ENCODE measurements at regions not wholly inside any gene's neighbourhood (a gene's known extent, or its start where the extent isn't known, plus 50 kb on each side); places are given as distances from the start of the nearest gene placed in this dataset.

- intact Hi-C loops (cut with DNase I) = no loop called here
- DNase-seq (ENCODE audit: low spot score) = no peak
These were observed 93.1 kb upstream of the MKI67 start for GRCh38 chr10:128219295-128219694.

DNA sequence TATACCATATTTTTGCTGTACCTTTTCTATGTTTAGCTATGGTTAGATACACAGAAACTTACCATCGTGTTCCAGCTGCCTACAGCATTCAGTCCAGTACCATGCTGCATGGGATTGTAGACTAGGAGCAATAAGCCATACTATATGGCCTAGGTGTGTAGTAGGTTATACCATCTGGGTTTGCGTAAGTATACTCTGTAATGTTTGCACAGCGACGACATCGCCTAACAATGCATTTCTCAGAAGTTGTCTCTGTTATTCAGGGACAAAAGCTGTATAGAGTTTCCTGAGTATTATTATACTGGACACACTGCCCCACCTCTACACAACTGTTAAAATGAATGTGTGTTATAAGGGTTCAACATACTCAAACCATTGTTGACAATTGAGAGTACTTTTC, 93.8 kb upstream of the MKI67 start:
- no peak for DNase-seq (ENCODE audit: low spot score)
- intact Hi-C loops (cut with DNase I) = no loop called here

GRCh38 chr10:128221117-128221516, 94.9 kb upstream of the MKI67 start:
- DNase-seq (ENCODE audit: low spot score) = no peak
- intact Hi-C loops (cut with DNase I) = no loop called here

DNA sequence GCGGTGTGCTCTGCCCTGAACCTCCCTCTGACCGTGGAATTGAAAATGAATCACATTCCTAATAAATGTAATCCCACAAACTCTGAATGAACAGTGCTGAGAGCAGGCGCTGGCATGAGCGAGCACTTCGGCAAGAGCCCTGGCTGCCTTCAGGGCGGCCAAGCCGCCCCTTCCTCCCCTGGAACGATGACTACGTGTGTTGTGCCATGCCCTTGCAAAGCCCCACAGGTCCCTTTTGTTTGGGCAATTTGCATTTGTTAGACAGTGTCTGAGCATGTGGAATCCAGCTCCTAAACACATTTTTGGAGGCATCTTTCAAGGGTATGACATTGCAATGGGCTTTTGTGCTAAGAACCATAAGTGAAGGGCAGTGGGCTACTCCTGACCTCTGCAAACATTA, 95.6 kb upstream of the MKI67 start:
- intact Hi-C loops (cut with DNase I) = no loop called here
- DNase-seq (ENCODE audit: low spot score) = no peak

- no peak for DNase-seq (ENCODE audit: low spot score)
- intact Hi-C loops (cut with DNase I) = no loop called here
These were observed 96.2 kb upstream of the MKI67 start for GRCh38 chr10:128222332-128222849.

- intact Hi-C loops (cut with DNase I) = no loop called here
- no peak for DNase-seq (ENCODE audit: low spot score)
These were observed 104.2 kb upstream of the MKI67 start for GRCh38 chr10:128230401-128230800.

DNA sequence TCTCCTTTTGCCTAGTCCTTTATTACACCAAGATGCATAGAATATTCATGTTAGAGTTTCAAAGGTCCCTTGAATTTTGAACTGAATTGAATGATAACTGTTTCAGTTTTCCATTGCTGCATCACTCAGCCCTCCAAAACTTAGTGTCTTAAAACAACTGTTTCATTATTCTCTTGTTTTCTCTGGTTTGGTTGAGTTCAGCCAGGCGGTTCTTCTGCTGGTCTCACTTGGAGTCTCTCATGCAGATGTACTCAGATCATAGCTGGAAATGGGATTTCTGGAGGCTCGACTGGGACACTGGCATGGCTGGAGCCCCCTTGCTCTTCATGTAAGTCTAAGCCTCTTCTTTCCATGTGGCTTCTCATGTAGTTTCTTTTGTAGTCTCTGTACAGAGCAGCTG, 107.2 kb upstream of the MKI67 start:
- intact Hi-C loops (cut with DNase I) = no loop called here
- DNase-seq (ENCODE audit: low spot score) = no peak

DNA sequence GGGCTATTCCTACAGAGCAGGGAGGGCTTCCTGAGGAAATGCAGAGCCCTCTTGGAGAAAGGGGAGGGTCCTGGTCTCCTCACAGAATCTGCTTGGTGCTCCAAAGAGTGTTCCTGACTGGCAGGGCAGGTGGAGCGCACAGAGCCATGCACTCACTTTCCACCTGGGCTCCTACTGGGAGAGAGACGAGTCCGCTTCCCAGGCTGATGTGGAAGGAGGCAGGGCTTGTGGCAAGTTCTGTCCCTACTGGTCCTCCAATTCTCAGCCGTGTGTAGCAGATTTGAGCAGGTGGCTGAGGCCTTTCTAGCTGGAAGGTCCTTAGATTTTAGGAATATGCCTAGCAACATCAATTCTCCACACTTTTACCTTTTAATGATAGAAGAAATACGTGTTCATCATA, 111.5 kb upstream of the MKI67 start:
- no peak for DNase-seq (ENCODE audit: low spot score)
- intact Hi-C loops (cut with DNase I) = no loop called here

DNA sequence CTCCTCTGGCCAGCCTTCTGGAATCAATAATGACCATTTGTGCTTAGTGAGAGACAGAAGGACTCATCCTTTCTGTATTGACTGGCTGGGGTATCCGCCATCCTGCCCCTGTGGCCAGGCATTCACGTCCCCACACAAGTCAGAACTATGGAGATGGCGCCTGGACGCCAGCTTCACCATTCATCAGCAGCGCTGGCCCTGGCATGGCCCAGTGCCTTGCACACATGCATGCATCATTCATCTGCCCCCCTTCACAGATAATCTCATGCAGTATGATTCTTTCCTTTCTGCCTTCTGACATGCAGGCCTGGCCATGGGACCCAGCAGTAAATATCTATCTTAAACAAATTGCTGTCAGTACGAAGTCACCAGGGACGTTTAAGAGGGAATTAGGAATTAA, 114.8 kb upstream of the MKI67 start:
- intact Hi-C loops (cut with DNase I) = no loop called here
- DNase-seq (ENCODE audit: low spot score) = no peak

GRCh38 chr10:128242641-128243040, 116.4 kb upstream of the MKI67 start:
- intact Hi-C loops (cut with DNase I) = no loop called here
- DNase-seq (ENCODE audit: low spot score) = no peak

GRCh38 chr10:128245026-128245425, 118.8 kb upstream of the MKI67 start:
- DNase-seq (ENCODE audit: low spot score) = no peak
- intact Hi-C loops (cut with DNase I) = no loop called here

- no peak for DNase-seq (ENCODE audit: low spot score)
- intact Hi-C loops (cut with DNase I) = no loop called here
These were observed 121.4 kb upstream of the MKI67 start for GRCh38 chr10:128247576-128247975.

DNA sequence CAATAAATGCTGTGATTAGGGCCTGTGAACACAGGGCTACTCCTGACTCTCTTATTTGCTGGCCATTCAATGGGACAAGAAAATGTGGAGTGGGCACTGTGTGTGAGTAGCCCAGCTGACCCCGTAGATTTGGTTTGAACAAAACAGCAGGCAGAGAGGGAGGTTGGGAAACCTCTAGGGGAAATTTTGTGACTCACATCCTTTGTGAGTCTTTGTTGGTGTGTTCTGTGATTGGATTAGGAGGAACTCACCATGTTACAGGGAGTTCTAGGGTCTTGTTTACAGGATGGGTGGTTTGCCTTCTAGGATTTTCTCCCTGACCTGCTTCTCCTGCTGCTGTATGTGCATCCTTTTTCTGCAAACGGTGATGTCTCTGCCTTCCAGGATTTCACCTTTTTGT, 128.3 kb upstream of the MKI67 start:
- DNase-seq (ENCODE audit: low spot score) = no peak
- intact Hi-C loops (cut with DNase I) = no loop called here

DNA sequence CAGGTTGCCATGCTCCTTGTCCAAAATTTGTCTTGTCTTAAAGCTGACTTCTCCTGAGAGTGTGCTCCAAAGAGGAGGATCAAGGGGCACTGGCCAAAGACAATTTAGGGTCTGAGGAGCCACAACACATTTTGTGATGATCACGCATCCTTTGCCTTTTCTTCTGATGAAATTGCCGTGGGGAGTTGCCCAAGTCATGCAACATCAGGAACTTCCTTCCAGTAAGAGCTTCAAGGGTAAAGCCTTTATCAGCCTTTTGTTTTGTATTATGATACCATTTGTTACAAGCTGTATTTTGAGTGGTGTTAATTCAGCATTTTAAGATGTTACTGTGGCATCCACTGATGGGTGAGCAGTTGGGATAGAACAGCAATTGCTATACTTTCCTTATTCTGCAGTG, 131.2 kb upstream of the MKI67 start:
- intact Hi-C loops (cut with DNase I) = no loop called here
- no peak for DNase-seq (ENCODE audit: low spot score)

GRCh38 chr10:128258421-128258976, 132.3 kb upstream of the MKI67 start:
- no peak for DNase-seq (ENCODE audit: low spot score)
- intact Hi-C loops (cut with DNase I) = no loop called here

- no peak for DNase-seq (ENCODE audit: low spot score)
- intact Hi-C loops (cut with DNase I) = loop anchor here (10.0 kb wide), 1 partner anchor 1711 kb away; no protein-coding TSS in a partner anchor
These were observed 137.9 kb upstream of the MKI67 start for GRCh38 chr10:128263891-128264688.

DNA sequence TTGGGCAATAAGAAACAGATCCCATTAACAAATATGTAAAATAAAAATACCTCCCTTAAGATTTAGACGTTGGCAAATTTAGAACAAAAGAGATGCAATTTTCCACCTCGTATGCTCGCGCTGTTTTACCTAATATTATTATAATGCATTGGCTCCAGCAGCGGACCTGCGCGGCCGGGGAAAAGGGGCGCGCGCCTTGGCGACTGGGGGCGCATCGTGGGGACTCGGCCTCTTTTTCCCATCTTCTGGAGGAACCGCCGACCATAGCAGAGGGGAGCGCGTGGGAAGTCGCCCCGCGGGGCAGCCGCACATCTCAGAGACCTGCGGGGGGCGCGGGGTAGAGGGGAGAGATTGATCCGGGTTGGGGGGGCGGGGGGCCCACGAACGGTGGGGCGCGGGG, 139.4 kb upstream of the MKI67 start:
- intact Hi-C loops (cut with DNase I) = loop anchor here (10.0 kb wide), 1 partner anchor 1709 kb away; no protein-coding TSS in a partner anchor
- DNase-seq (ENCODE audit: low spot score) = no peak

GRCh38 chr10:128267581-128267980, 141.4 kb upstream of the MKI67 start:
- no peak for DNase-seq (ENCODE audit: low spot score)
- intact Hi-C loops (cut with DNase I) = loop anchor here (2.0 to 10.0 kb wide), 2 partner anchors 263 to 1707 kb away; no protein-coding TSS in a partner anchor

- intact Hi-C loops (cut with DNase I) = loop anchor here (10.0 kb wide), 1 partner anchor 1707 kb away; no protein-coding TSS in a partner anchor
- DNase-seq (ENCODE audit: low spot score) = no peak
These were observed 141.9 kb upstream of the MKI67 start for GRCh38 chr10:128268015-128268722.

GRCh38 chr10:128274938-128275337, 148.7 kb upstream of the MKI67 start:
- intact Hi-C loops (cut with DNase I) = no loop called here
- no peak for DNase-seq (ENCODE audit: low spot score)

All from cardiac septum (tissue), 1 donor.